ENCODE measurements at regions not wholly inside any gene's neighbourhood (a gene's known extent, or its start where the extent isn't known, plus 50 kb on each side); places are given as distances from the start of the nearest gene placed in this dataset.

- no peaks in the 10 kb centered on the region for H3K9me3 ChIP-seq
- WGBS = 93% methylated on average over 1 of the region's 1 CpG
- no peaks in the 10 kb centered on the region for H3K27me3 ChIP-seq (replicated peaks; ENCODE audit: insufficient read depth)
- no peaks in the 10 kb centered on the region for H3K36me3 ChIP-seq
- TF ChIP-seq POLR2AphosphoS5 (IDR thresholded peaks at IDR 0.05) (no peak), POLR2A (IDR thresholded peaks at IDR 0.05) (no peak), CTCF (IDR thresholded peaks at IDR 0.05) (no peak)
- no peak for DNase-seq (ENCODE audit: low spot score)
- H3K4me1 ChIP-seq (replicated peaks) = no peaks in the 10 kb centered on the region
- intact Hi-C loops (cut with DNase I) = no loop called here
- no peak overlapping the region for H3K27ac ChIP-seq
- no peak overlapping the region for H3K4me3 ChIP-seq
Measured at GRCh38 chr11:15764948-15765347, 591.4 kb downstream of the SOX6 start.

DNA sequence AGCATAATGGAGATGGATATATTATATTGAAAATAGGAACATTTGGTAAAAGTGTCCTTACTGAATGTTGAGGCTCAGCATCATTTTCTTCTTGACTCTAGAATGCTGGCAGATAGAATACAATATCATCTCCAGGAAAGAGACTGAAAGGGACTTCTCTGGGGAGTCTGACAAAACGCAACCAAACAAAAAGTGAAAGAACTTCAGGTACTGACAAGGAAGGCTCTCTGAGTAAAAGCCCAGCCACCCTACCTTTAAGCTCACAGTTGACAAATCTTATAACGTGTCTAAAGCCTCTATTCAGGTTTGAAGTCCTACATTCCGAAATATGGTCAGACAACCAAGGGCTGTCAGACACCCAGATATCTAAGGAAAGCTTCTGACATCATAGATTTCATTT lies 590.8 kb downstream of the SOX6 start:
- H3K4me3 ChIP-seq = no peak overlapping the region
- intact Hi-C loops (cut with DNase I) = no loop called here
- H3K9me3 ChIP-seq = no peaks in the 10 kb centered on the region
- H3K27me3 ChIP-seq (replicated peaks; ENCODE audit: insufficient read depth) = no peaks in the 10 kb centered on the region
- no peaks in the 10 kb centered on the region for H3K4me1 ChIP-seq (replicated peaks)
- 81% methylated on average over 3 of the region's 3 CpGs for WGBS
- no peak overlapping the region for H3K27ac ChIP-seq
- H3K36me3 ChIP-seq = no peaks in the 10 kb centered on the region
- TF ChIP-seq POLR2AphosphoS5 (IDR thresholded peaks at IDR 0.05) = no peak
- no peak for TF ChIP-seq CTCF (IDR thresholded peaks at IDR 0.05)
- TF ChIP-seq POLR2A (IDR thresholded peaks at IDR 0.05) = no peak
- DNase-seq (ENCODE audit: low spot score) = no peak

- TF ChIP-seq CTCF (IDR thresholded peaks at IDR 0.05) = no peak
- TF ChIP-seq POLR2AphosphoS5 (IDR thresholded peaks at IDR 0.05) = no peak
- TF ChIP-seq POLR2A (IDR thresholded peaks at IDR 0.05) = no peak
- no peak for DNase-seq (ENCODE audit: low spot score)
- 83% methylated on average over 5 of the region's 5 CpGs for WGBS
- Histone ChIP-seq H3K4me3 (no peak overlapping the region), H3K36me3 (no peaks in the 10 kb centered on the region), H3K27me3 (replicated peaks; ENCODE audit: insufficient read depth) (no peaks in the 10 kb centered on the region), H3K27ac (peak overlapping the region; percentile 51 to 67), H3K4me1 (replicated peaks) (no peaks in the 10 kb centered on the region), H3K9me3 (no peaks in the 10 kb centered on the region)
- intact Hi-C loops (cut with DNase I) = no loop called here
Measured at GRCh38 chr11:15768321-15768720, 588.0 kb downstream of the SOX6 start.

- no peaks in the 10 kb centered on the region for H3K4me1 ChIP-seq (replicated peaks)
- no peaks in the 10 kb centered on the region for H3K36me3 ChIP-seq
- no peaks in the 10 kb centered on the region for H3K9me3 ChIP-seq
- H3K27me3 ChIP-seq (replicated peaks; ENCODE audit: insufficient read depth) = no peaks in the 10 kb centered on the region
- intact Hi-C loops (cut with DNase I) = no loop called here
- WGBS = 41% methylated on average over 3 of the region's 3 CpGs
- H3K4me3 ChIP-seq = no peak overlapping the region
- H3K27ac ChIP-seq = peak overlapping the region; percentile 51 to 67
- TF ChIP-seq POLR2A (IDR thresholded peaks at IDR 0.05) = no peak
- peak; percentile 85 for TF ChIP-seq POLR2AphosphoS5 (IDR thresholded peaks at IDR 0.05)
- peak; percentile 61 for DNase-seq (ENCODE audit: low spot score)
Measured at GRCh38 chr11:15769203-15769602, 587.1 kb downstream of the SOX6 start.

- peak in 3 of 4 experiments; percentile 19 to 21 (median 21) for TF ChIP-seq CTCF (IDR thresholded peaks at IDR 0.05)
- no peak for TF ChIP-seq POLR2AphosphoS5 (IDR thresholded peaks at IDR 0.05)
- TF ChIP-seq POLR2A (IDR thresholded peaks at IDR 0.05) = no peak
- H3K27me3 ChIP-seq (replicated peaks; ENCODE audit: insufficient read depth) = no peaks in the 10 kb centered on the region
- no peak overlapping the region for H3K27ac ChIP-seq
- no peak for DNase-seq (ENCODE audit: low spot score)
- WGBS = 100% methylated on average over 1 of the region's 1 CpG
- intact Hi-C loops (cut with DNase I) = no loop called here
- H3K4me1 ChIP-seq (replicated peaks) = no peaks in the 10 kb centered on the region
- no peak overlapping the region for H3K4me3 ChIP-seq
- H3K36me3 ChIP-seq = no peaks in the 10 kb centered on the region
- H3K9me3 ChIP-seq = no peaks in the 10 kb centered on the region
Measured at GRCh38 chr11:15770798-15771414, 585.4 kb downstream of the SOX6 start.
